WTC11 (cell line): ENCODE measurements at regions not wholly inside any gene's neighbourhood (a gene's known extent, or its start where the extent isn't known, plus 50 kb on each side); places are given as distances from the start of the nearest gene placed in this dataset.

Experiments used
- ATAC-seq: fragments of 200-7000 bp; cut with Tn5 transposase; 2 replicates; pipeline ENCODE4 v1.10.0; 2021; ENCODE audit warnings: mild to moderate bottlenecking, moderate library complexity
- CTCF ChIA-PET: fragments of 300-600 bp; sonication (Branson Sonifier 250); formaldehyde crosslinking; loops from one replicate; lab custom pipeline; 2021; ENCODE audit warnings: antibody characterized with exemption; lab: Charles Lee
- POLR2A ChIA-PET: fragments of 350-600 bp; sonication (Branson Sonifier 250); formaldehyde crosslinking; loops from one replicate; lab custom pipeline; 2021; ENCODE audit warnings: antibody characterized with exemption; lab: Charles Lee
- DNase-seq: peaks from one replicate; pipeline ENCODE4 v3.0.0; 2021; ENCODE audit warnings: low spot score
- H3K27ac Mint-ChIP-seq: 2 replicates; pipeline ENCODE4 v1.8.0; 2021; ENCODE audit warnings: mixed read lengths
- H3K27me3 Mint-ChIP-seq: 2 replicates; pipeline ENCODE4 v1.8.0; 2021; ENCODE audit warnings: low read depth, mild to moderate bottlenecking, moderate library complexity, mixed read lengths
- H3K36me3 Mint-ChIP-seq: 2 replicates; pipeline ENCODE4 v1.8.0; 2021; ENCODE audit warnings: mixed read lengths
- H3K4me1 Mint-ChIP-seq: 2 replicates; pipeline ENCODE4 v1.8.0; 2022; ENCODE audit warnings: mixed read lengths
- H3K4me3 Mint-ChIP-seq: 2 replicates; pipeline ENCODE4 v1.8.0; 2021; ENCODE audit warnings: mild to moderate bottlenecking, moderate library complexity, mixed read lengths
- H3K9me3 Mint-ChIP-seq: 2 replicates; pipeline ENCODE4 v1.8.0; 2021; ENCODE audit warnings: mixed read lengths
- E2F5 ChIP-seq: sonication (generic); formaldehyde crosslinking; IDR thresholded peaks from 2 replicates; pipeline ENCODE4 v1.8.1; 2022; ENCODE audit warnings: mild to moderate bottlenecking, moderate library complexity, missing genetic modification reagents
- ESRRA ChIP-seq: sonication (generic); formaldehyde crosslinking; IDR thresholded peaks from 2 replicates; pipeline ENCODE4 v1.8.1; 2022; ENCODE audit warnings: mild to moderate bottlenecking, missing genetic modification reagents, borderline replicate concordance
- FOXP4 ChIP-seq: sonication (generic); formaldehyde crosslinking; IDR thresholded peaks from 2 replicates; pipeline ENCODE4 v1.8.0; 2022; ENCODE audit warnings: mild to moderate bottlenecking, missing genetic modification reagents
- IRF1 ChIP-seq: sonication (generic); formaldehyde crosslinking; IDR thresholded peaks from 2 replicates; pipeline ENCODE4 v1.8.0; 2023; ENCODE audit warnings: missing genetic modification reagents
- KAT7 ChIP-seq: sonication (generic); formaldehyde crosslinking; IDR thresholded peaks from 2 replicates; pipeline ENCODE4 v1.8.1; 2023; ENCODE audit warnings: missing genetic modification reagents, mild to moderate bottlenecking, borderline replicate concordance
- MLX ChIP-seq: sonication (generic); formaldehyde crosslinking; IDR thresholded peaks from 2 replicates; pipeline ENCODE4 v1.8.1; 2023; ENCODE audit warnings: mild to moderate bottlenecking, missing genetic modification reagents, moderate library complexity
- MXD4 ChIP-seq: fragments of 250-450 bp; sonication (Bioruptor Pico); IDR thresholded peaks from 2 replicates; pipeline ENCODE4 v1.8.0; 2021; ENCODE audit warnings: mild to moderate bottlenecking, moderate library complexity, borderline replicate concordance
- NR1H2 ChIP-seq: sonication (generic); formaldehyde crosslinking; IDR thresholded peaks from 2 replicates; pipeline ENCODE4 v1.9.0; 2021; ENCODE audit warnings: mild to moderate bottlenecking, moderate library complexity, missing genetic modification reagents
- NR2C2 ChIP-seq: sonication (generic); formaldehyde crosslinking; IDR thresholded peaks from 2 replicates; pipeline ENCODE4 v1.8.0; 2022; ENCODE audit warnings: mild to moderate bottlenecking, missing genetic modification reagents
- RELA ChIP-seq: sonication (generic); formaldehyde crosslinking; IDR thresholded peaks from 2 replicates; pipeline ENCODE4 v1.8.1; 2022; ENCODE audit warnings: missing genetic modification reagents, mild to moderate bottlenecking, borderline replicate concordance
- RORB ChIP-seq: fragments of 250-450 bp; sonication (Bioruptor Pico); IDR thresholded peaks from 2 replicates; pipeline ENCODE4 v1.9.0; 2021; ENCODE audit warnings: mild to moderate bottlenecking
- ZMAT4 ChIP-seq: fragments of 250-450 bp; sonication (Bioruptor Pico); IDR thresholded peaks from 2 replicates; pipeline ENCODE4 v1.9.0; 2021; ENCODE audit warnings: mild to moderate bottlenecking
- ZNF317 ChIP-seq: sonication (generic); formaldehyde crosslinking; IDR thresholded peaks from 2 replicates; pipeline ENCODE4 v1.8.1; 2023; ENCODE audit warnings: low read depth, mild to moderate bottlenecking, moderate library complexity, missing genetic modification reagents, borderline replicate concordance
- ZNF425 ChIP-seq: fragments of 250-450 bp; sonication (Bioruptor Pico); conservative IDR thresholded peaks from 2 replicates; pipeline ENCODE4 v1.9.0; 2021; ENCODE audit warnings: mild to moderate bottlenecking
- ZNF671 ChIP-seq: fragments of 250-450 bp; sonication (Bioruptor Pico); IDR thresholded peaks from 2 replicates; pipeline ENCODE4 v1.8.0; 2021; ENCODE audit warnings: mild to moderate bottlenecking

- CTCF ChIA-PET: no interaction called here
- Mint-ChIP-seq H3K4me1 (peaks cover 3% of the 10 kb centered on the region; the same call in 1 of the 2 replicates), H3K4me3 (no peak overlapping the region)
- TF ChIP-seq MLX: no peak
- TF ChIP-seq KAT7: no peak
- TF ChIP-seq NR1H2 (CRISPR knock-in tag): no peak
- no peak for TF ChIP-seq ZNF317 (CRISPR knock-in tag)
- TF ChIP-seq ZMAT4 (CRISPR knock-in tag): no peak
- no peak for TF ChIP-seq ZNF671 (CRISPR knock-in tag)
- TF ChIP-seq MXD4: no peak
- TF ChIP-seq ZNF425 (CRISPR knock-in tag): no peak
- TF ChIP-seq NR2C2: no peak
- TF ChIP-seq FOXP4 (CRISPR knock-in tag): no peak
- no peak for TF ChIP-seq RORB
- TF ChIP-seq IRF1: no peak
- no peak for TF ChIP-seq E2F5
- TF ChIP-seq ESRRA (CRISPR knock-in tag): no peak
- no peak for TF ChIP-seq RELA (CRISPR knock-in tag)
- TF ChIP-seq, all 79 proteins: peak for 0
- Mint-ChIP-seq H3K9me3 (peaks cover 22% of the 10 kb centered on the region), H3K27ac (no peak overlapping the region), H3K36me3 (no peaks in the 10 kb centered on the region), H3K27me3 (no peaks in the 10 kb centered on the region)
- DNase-seq (no peak), ATAC-seq (no peak)
- POLR2A ChIA-PET: no interaction called here
Measured at GRCh38 chr4:79253168-79253567, 72.7 kb downstream of the NAA11 start.

- Mint-ChIP-seq H3K36me3 (peaks cover 6% of the 10 kb centered on the region), H3K9me3 (peaks cover 34% of the 10 kb centered on the region), H3K4me1 (peaks cover 3% of the 10 kb centered on the region; the same call in 1 of the 2 replicates), H3K27ac (no peak overlapping the region), H3K27me3 (no peaks in the 10 kb centered on the region), H3K4me3 (no peak overlapping the region)
- DNase-seq: no peak
- POLR2A ChIA-PET: no interaction called here
- ATAC-seq: no peak
- no peak for TF ChIP-seq FOXP4 (CRISPR knock-in tag)
- CTCF ChIA-PET: no interaction called here
Measured at GRCh38 chr4:79250887-79251286, 75.0 kb downstream of the NAA11 start.
